Endothelial cell of umbilical vein (primary cell): ENCODE measurements at regions not wholly inside any gene's neighbourhood (a gene's known extent, or its start where the extent isn't known, plus 50 kb on each side); places are given as distances from the start of the nearest gene placed in this dataset.

Experiments
- BruUV-seq: library from RNA; stranded (reverse); fragments of 400-500 nt; replicated peaks from 2 replicates; lab custom pipeline; 2021; lab: Mats Ljungman, UMichigan
- CTCF ChIA-PET: fragments of 300-600, 350-600 bp; sonication (Branson Sonifier 250); formaldehyde crosslinking; loops from one replicate; lab custom pipeline; 2021; ENCODE audit warnings: antibody characterized with exemption, inconsistent platforms; lab: Charles Lee
- POLR2A ChIA-PET: fragments of 300-600, 350-600 bp; sonication (Branson Sonifier 250); formaldehyde crosslinking; loops from one replicate; lab custom pipeline; 2021; ENCODE audit warnings: antibody characterized with exemption, inconsistent platforms; lab: Charles Lee
- DNase-seq: peaks from one replicate; pipeline ENCODE4 v3.0.0-alpha.2; 2011; ENCODE audit warnings: low read depth, low spot score
- FAIRE-seq: peaks from 2 replicates; lab custom pipeline; 2011; peaks lifted over from hg19 to GRCh38; lab: Jason Lieb, UNC
- H2AFZ ChIP-seq: 2 replicates; pipeline ENCODE4 v1.6.0; 2012; ENCODE audit warnings: low read depth, low read length, control low read depth, inconsistent platforms
- H3K27ac ChIP-seq: 2 replicates; pipeline ENCODE4 v1.5.1; 2011; ENCODE audit warnings: low read depth, mild to moderate bottlenecking, control low read depth, low read length, moderate library complexity; ENCODE audit not compliant: insufficient read depth
- H3K27me3 ChIP-seq, 2 experiments: 2 replicates each; pipeline versions ENCODE4 v1.6.0 to v1.6.1; 2011; ENCODE audit warnings: low read length in 2 of 2, mixed read lengths in 1 of 2; ENCODE audit not compliant: control insufficient read depth in 2 of 2, insufficient read depth in 2 of 2
- H3K36me3 ChIP-seq, 2 experiments: 2 replicates in 1 of 2; 3 replicates in 1 of 2; pipeline ENCODE4 v1.5.1; 2011; ENCODE audit warnings: low read length in 2 of 2, mild to moderate bottlenecking in 1 of 2, moderate library complexity in 1 of 2; ENCODE audit not compliant: control insufficient read depth in 2 of 2, insufficient read depth in 2 of 2; ENCODE audit errors: extremely low read depth in 1 of 2
- H3K4me1 ChIP-seq: 3 replicates; pipeline ENCODE4 v1.5.1; 2011; ENCODE audit warnings: mild to moderate bottlenecking, low read length; ENCODE audit not compliant: control insufficient read depth, insufficient read depth; ENCODE audit errors: extremely low read depth
- H3K4me2 ChIP-seq: 2 replicates; pipeline ENCODE4 v1.6.1; 2011; ENCODE audit warnings: low read length, control low read depth, mixed read lengths; ENCODE audit not compliant: insufficient read depth
- H3K4me3 ChIP-seq, 3 experiments: fragments of 200-600 bp in 1 of 3; sonication (generic), shearing (Covaris generic) in 1 of 3; replicated peaks in 1 of 3; 2 replicates each; pipeline ENCODE4 v1.5.1; 2011 to 2016; ENCODE audit warnings: control low read depth in 3 of 3, low read length in 3 of 3, mild to moderate bottlenecking in 2 of 3, inconsistent platforms in 1 of 3, low read depth in 1 of 3, moderate library complexity in 1 of 3; ENCODE audit not compliant: insufficient read depth in 1 of 3
- H3K79me2 ChIP-seq: 2 replicates; pipeline ENCODE4 v1.6.0; 2012; ENCODE audit warnings: low read length, inconsistent platforms; ENCODE audit not compliant: control insufficient read depth, insufficient read depth
- H3K9ac ChIP-seq: replicated peaks from 2 replicates; pipeline ENCODE3; 2011; ENCODE audit warnings: low read length, control low read depth; ENCODE audit not compliant: insufficient read depth; ENCODE audit errors: extremely low read depth
- H3K9me1 ChIP-seq: replicated peaks from 3 replicates; pipeline ENCODE4 v1.6.0; 2011; ENCODE audit warnings: mild to moderate bottlenecking, low read length; ENCODE audit not compliant: control insufficient read depth, insufficient read depth; ENCODE audit errors: extremely low read depth
- H3K9me3 ChIP-seq: replicated peaks from 2 replicates; pipeline ENCODE4 v1.5.1; 2012; ENCODE audit warnings: low read length, inconsistent platforms; ENCODE audit not compliant: control insufficient read depth, insufficient read depth
- H4K20me1 ChIP-seq: replicated peaks from 2 replicates; pipeline ENCODE3; 2011; ENCODE audit warnings: mild to moderate bottlenecking, low read length; ENCODE audit not compliant: control insufficient read depth, insufficient read depth; ENCODE audit errors: extremely low read depth
- EZH2 ChIP-seq: IDR thresholded peaks from 2 replicates; pipeline ENCODE4 v1.6.1; 2012; ENCODE audit warnings: borderline replicate concordance, low read depth, mild to moderate bottlenecking, moderate library complexity, low read length, inconsistent platforms; ENCODE audit not compliant: severe bottlenecking
- FOS ChIP-seq: IDR thresholded peaks from 2 replicates; pipeline ENCODE4 v1.6.1; 2011; ENCODE audit warnings: mild to moderate bottlenecking, low read length, moderate library complexity, borderline replicate concordance; ENCODE audit not compliant: insufficient read depth
- GATA2 ChIP-seq: IDR thresholded peaks from 2 replicates; pipeline ENCODE4 v1.7.0; 2011; ENCODE audit warnings: low read depth, mild to moderate bottlenecking, moderate library complexity, mixed read lengths, low read length; ENCODE audit not compliant: insufficient read length, insufficient read depth
- JUN ChIP-seq: IDR thresholded peaks from 2 replicates; pipeline ENCODE4 v1.6.1; 2011; ENCODE audit warnings: borderline replicate concordance, low read depth; ENCODE audit not compliant: insufficient read length, insufficient read depth
- MAX ChIP-seq: IDR thresholded peaks from 2 replicates; pipeline ENCODE4 v1.6.1; 2011; ENCODE audit not compliant: insufficient read depth, insufficient read length
- MYC ChIP-seq: IDR thresholded peaks from one replicate; pipeline ENCODE4 v1.6.1; 2011; ENCODE audit warnings: mild to moderate bottlenecking, low read depth, low read length
- POLR2A ChIP-seq: IDR thresholded peaks from 2 replicates; pipeline ENCODE4 v1.6.1; 2012; ENCODE audit warnings: low read depth, mild to moderate bottlenecking, control low read depth, low read length
- POLR2AphosphoS5 ChIP-seq: IDR thresholded peaks from 2 replicates; pipeline ENCODE4 v1.6.1; 2012; ENCODE audit warnings: low read depth, mild to moderate bottlenecking, control low read depth, low read length, moderate library complexity; ENCODE audit not compliant: insufficient read depth
- dilution Hi-C: fragments of 300-500 bp; cut with MboI; formaldehyde crosslinking; loops from one replicate; pipeline ENCODE4 v1.15.0; 2019; ENCODE audit warnings: low sequenced_read_pairs; ENCODE audit not compliant: extremely low pct_ligation_motif_present
- intact Hi-C: fragments of 100-400 bp; cut with micrococcal nuclease; formaldehyde crosslinking; loops from one replicate; pipeline ENCODE4 v1.10.0; 2022
- TF ChIP-seq, protein P1 (sequence below), 2 donors: IDR thresholded peaks; 1 replicate in 1 of 2; 2 replicates in 1 of 2; pipeline ENCODE4 v1.5.1; 2011; ENCODE audit warnings: low read length in 2 of 2, mild to moderate bottlenecking in 2 of 2, moderate library complexity in 2 of 2, control low read depth in 1 of 2, inconsistent platforms in 1 of 2, low read depth in 1 of 2; ENCODE audit not compliant: insufficient read depth in 1 of 2; ENCODE audit errors: extremely low read depth in 1 of 2

GRCh38 chr1:8205771-8206170, 112.1 kb upstream of the SLC45A1 start:
- no peak for DNase-seq
- Histone ChIP-seq H3K79me2 (no peaks in the 10 kb centered on the region), H3K4me1 (no peaks in the 10 kb centered on the region), H3K9me3 (no peaks in the 10 kb centered on the region), H3K4me3 (no peak overlapping the region), H3K9me1 (no peaks in the 10 kb centered on the region), H3K9ac (no peak overlapping the region), H3K27ac (no peak overlapping the region), H3K27me3 (no peaks in the 10 kb centered on the region), H3K36me3 (no peaks in the 10 kb centered on the region), H4K20me1 (no peaks in the 10 kb centered on the region), H3K4me2 (no peak overlapping the region), H2AFZ (no peak overlapping the region)
- BruUV-seq = no TSS peak
- CTCF ChIA-PET = interaction anchor here (1.0 kb wide), 1 partner anchor 20 kb away, joined by 3 read pairs; no protein-coding TSS in a partner anchor
- no peak for FAIRE-seq
- intact Hi-C loops = no loop called here
- dilution Hi-C loops = no loop called here
- TF ChIP-seq MYC = no peak
- TF ChIP-seq, protein P1, sequence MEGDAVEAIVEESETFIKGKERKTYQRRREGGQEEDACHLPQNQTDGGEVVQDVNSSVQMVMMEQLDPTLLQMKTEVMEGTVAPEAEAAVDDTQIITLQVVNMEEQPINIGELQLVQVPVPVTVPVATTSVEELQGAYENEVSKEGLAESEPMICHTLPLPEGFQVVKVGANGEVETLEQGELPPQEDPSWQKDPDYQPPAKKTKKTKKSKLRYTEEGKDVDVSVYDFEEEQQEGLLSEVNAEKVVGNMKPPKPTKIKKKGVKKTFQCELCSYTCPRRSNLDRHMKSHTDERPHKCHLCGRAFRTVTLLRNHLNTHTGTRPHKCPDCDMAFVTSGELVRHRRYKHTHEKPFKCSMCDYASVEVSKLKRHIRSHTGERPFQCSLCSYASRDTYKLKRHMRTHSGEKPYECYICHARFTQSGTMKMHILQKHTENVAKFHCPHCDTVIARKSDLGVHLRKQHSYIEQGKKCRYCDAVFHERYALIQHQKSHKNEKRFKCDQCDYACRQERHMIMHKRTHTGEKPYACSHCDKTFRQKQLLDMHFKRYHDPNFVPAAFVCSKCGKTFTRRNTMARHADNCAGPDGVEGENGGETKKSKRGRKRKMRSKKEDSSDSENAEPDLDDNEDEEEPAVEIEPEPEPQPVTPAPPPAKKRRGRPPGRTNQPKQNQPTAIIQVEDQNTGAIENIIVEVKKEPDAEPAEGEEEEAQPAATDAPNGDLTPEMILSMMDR (IDR thresholded peaks at IDR 0.05; ENCODE audit: extremely low read depth in 1 of 2, insufficient read depth in 1 of 2, low read depth in 1 of 2, low read length in 2 of 2) = no peak
- no peak for TF ChIP-seq FOS
- no peak for TF ChIP-seq JUN
- TF ChIP-seq POLR2AphosphoS5 = no peak
- no peak for TF ChIP-seq GATA2
- no peak for TF ChIP-seq MAX
- no peak for TF ChIP-seq EZH2
- no peak for TF ChIP-seq POLR2A
- POLR2A ChIA-PET = no interaction called here
